ENCODE measurements at regions not wholly inside any gene's neighbourhood (a gene's known extent, or its start where the extent isn't known, plus 50 kb on each side); places are given as distances from the start of the nearest gene placed in this dataset.
"Not testable (repeated sequence)": the region's sequence is repeated elsewhere in the genome, so short reads cannot be mapped to it uniquely, and the experiment has no call there.

DNA sequence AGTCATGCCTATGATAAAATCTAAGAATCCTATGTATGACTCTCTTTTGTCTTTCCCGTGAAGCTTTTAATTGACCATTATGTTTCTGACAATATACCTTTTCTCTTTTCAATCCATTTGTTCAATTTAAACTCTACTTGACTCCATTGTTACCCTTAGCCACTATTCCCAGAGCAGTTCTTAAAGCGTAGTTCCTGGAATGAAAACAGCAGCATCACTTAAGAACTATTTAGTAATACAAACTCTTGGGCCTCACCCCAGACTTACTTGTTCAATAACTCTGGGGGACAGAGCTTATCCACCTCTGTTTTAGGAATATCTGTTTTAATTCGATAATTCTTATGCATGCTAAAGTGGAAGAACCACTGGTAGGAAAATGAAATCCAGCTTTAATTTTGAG, 358.4 kb downstream of the PRR32 start:
- Histone ChIP-seq H3K27ac (ENCODE audit: poor library complexity, severe bottlenecking) (no peak overlapping the region), H3K9me3 (ENCODE audit: severe bottlenecking) (no peaks in the 10 kb centered on the region), H3K4me3 (ENCODE audit: severe bottlenecking) (no peak overlapping the region), H3K27me3 (ENCODE audit: insufficient read depth, poor library complexity, severe bottlenecking) (no peaks in the 10 kb centered on the region), H3K4me1 (ENCODE audit: insufficient read depth, poor library complexity, severe bottlenecking) (no peaks in the 10 kb centered on the region), H3K36me3 (ENCODE audit: low read depth) (no peaks in the 10 kb centered on the region)
- no peak for ATAC-seq (ENCODE audit: low read depth)
- no peak for DNase-seq (ENCODE audit: low spot score)
- TF ChIP-seq, protein P1, sequence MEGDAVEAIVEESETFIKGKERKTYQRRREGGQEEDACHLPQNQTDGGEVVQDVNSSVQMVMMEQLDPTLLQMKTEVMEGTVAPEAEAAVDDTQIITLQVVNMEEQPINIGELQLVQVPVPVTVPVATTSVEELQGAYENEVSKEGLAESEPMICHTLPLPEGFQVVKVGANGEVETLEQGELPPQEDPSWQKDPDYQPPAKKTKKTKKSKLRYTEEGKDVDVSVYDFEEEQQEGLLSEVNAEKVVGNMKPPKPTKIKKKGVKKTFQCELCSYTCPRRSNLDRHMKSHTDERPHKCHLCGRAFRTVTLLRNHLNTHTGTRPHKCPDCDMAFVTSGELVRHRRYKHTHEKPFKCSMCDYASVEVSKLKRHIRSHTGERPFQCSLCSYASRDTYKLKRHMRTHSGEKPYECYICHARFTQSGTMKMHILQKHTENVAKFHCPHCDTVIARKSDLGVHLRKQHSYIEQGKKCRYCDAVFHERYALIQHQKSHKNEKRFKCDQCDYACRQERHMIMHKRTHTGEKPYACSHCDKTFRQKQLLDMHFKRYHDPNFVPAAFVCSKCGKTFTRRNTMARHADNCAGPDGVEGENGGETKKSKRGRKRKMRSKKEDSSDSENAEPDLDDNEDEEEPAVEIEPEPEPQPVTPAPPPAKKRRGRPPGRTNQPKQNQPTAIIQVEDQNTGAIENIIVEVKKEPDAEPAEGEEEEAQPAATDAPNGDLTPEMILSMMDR (IDR thresholded peaks at IDR 0.05; ENCODE audit: poor library complexity, severe bottlenecking) = no peak

- Histone ChIP-seq H3K27me3 (ENCODE audit: insufficient read depth, poor library complexity, severe bottlenecking) (no peaks in the 10 kb centered on the region), H3K9me3 (ENCODE audit: severe bottlenecking) (no peaks in the 10 kb centered on the region), H3K27ac (ENCODE audit: poor library complexity, severe bottlenecking) (no peak overlapping the region), H3K4me3 (ENCODE audit: severe bottlenecking) (no peak overlapping the region), H3K4me1 (ENCODE audit: insufficient read depth, poor library complexity, severe bottlenecking) (no peaks in the 10 kb centered on the region), H3K36me3 (ENCODE audit: low read depth) (no peaks in the 10 kb centered on the region)
- DNase-seq (ENCODE audit: low spot score) (no peak), ATAC-seq (ENCODE audit: low read depth) (no peak)
- TF ChIP-seq, protein P1 (IDR thresholded peaks at IDR 0.05; ENCODE audit: poor library complexity, severe bottlenecking) = no peak
Observed at GRCh38 chrX:127187095-127187494, 367.6 kb downstream of the PRR32 start.

GRCh38 chrX:127190381-127190780, 370.9 kb downstream of the PRR32 start:
- no peaks in the 10 kb centered on the region for H3K9me3 ChIP-seq (ENCODE audit: severe bottlenecking)
- no peaks in the 10 kb centered on the region for H3K4me1 ChIP-seq (ENCODE audit: insufficient read depth, poor library complexity, severe bottlenecking)
- ATAC-seq (ENCODE audit: low read depth) (no peak), DNase-seq (ENCODE audit: low spot score) (no peak)
- H3K27me3 ChIP-seq (ENCODE audit: insufficient read depth, poor library complexity, severe bottlenecking) = no peaks in the 10 kb centered on the region
- no peak overlapping the region for H3K4me3 ChIP-seq (ENCODE audit: severe bottlenecking)
- TF ChIP-seq, protein P1 (IDR thresholded peaks at IDR 0.05; ENCODE audit: poor library complexity, severe bottlenecking) = no peak
- H3K36me3 ChIP-seq (ENCODE audit: low read depth) = no peaks in the 10 kb centered on the region
- no peak overlapping the region for H3K27ac ChIP-seq (ENCODE audit: poor library complexity, severe bottlenecking)

GRCh38 chrX:127207326-127207725, 387.8 kb downstream of the PRR32 start:
- Histone ChIP-seq H3K27me3 (ENCODE audit: insufficient read depth, poor library complexity, severe bottlenecking) (no peaks in the 10 kb centered on the region), H3K4me1 (ENCODE audit: insufficient read depth, poor library complexity, severe bottlenecking) (no peaks in the 10 kb centered on the region), H3K27ac (ENCODE audit: poor library complexity, severe bottlenecking) (no peak overlapping the region), H3K36me3 (ENCODE audit: low read depth) (no peaks in the 10 kb centered on the region), H3K9me3 (ENCODE audit: severe bottlenecking) (no peaks in the 10 kb centered on the region), H3K4me3 (ENCODE audit: severe bottlenecking) (no peak overlapping the region)
- DNase-seq (ENCODE audit: low spot score) = no peak
- TF ChIP-seq, protein P1 (IDR thresholded peaks at IDR 0.05; ENCODE audit: poor library complexity, severe bottlenecking) = no peak
- no peak for ATAC-seq (ENCODE audit: low read depth)

DNA sequence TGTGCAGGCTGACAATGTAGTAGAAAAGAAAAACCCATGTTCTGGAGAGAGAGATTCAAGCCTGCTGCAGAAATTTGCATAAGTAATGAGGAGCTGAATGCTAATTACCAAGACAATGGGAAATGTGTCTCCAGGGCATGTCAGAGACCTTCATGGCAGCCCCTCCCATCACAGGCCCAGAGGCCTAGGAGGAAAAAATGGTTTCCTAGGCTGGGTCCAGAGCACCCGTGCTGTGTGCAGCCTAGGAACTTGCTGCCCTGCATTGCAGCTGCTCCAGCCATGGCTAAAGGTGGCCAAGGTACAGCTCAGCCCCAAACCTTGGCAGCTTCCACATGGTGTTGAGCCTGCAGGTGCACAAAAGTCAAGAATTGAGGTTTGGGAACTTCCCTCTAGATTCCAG, 402.3 kb downstream of the PRR32 start:
- not testable (repeated sequence) for H3K36me3 ChIP-seq (ENCODE audit: low read depth); ATAC-seq (ENCODE audit: low read depth)

More for the DNA sequence above, 402.3 kb downstream of the PRR32 start:
- H3K9me3 ChIP-seq (ENCODE audit: severe bottlenecking); H3K4me1 ChIP-seq (ENCODE audit: insufficient read depth, poor library complexity, severe bottlenecking); DNase-seq (ENCODE audit: low spot score); H3K4me3 ChIP-seq (ENCODE audit: severe bottlenecking); H3K27me3 ChIP-seq (ENCODE audit: insufficient read depth, poor library complexity, severe bottlenecking); H3K27ac ChIP-seq (ENCODE audit: poor library complexity, severe bottlenecking): not testable (repeated sequence)
